ENCODE measurements at regions not wholly inside any gene's neighbourhood (a gene's known extent, or its start where the extent isn't known, plus 50 kb on each side); places are given as distances from the start of the nearest gene placed in this dataset.

GRCh38 chrX:115452251-115452650, 108.7 kb upstream of the PLS3 start:
- no peaks in the 10 kb centered on the region for H3K36me3 ChIP-seq
- TF ChIP-seq, protein P1, sequence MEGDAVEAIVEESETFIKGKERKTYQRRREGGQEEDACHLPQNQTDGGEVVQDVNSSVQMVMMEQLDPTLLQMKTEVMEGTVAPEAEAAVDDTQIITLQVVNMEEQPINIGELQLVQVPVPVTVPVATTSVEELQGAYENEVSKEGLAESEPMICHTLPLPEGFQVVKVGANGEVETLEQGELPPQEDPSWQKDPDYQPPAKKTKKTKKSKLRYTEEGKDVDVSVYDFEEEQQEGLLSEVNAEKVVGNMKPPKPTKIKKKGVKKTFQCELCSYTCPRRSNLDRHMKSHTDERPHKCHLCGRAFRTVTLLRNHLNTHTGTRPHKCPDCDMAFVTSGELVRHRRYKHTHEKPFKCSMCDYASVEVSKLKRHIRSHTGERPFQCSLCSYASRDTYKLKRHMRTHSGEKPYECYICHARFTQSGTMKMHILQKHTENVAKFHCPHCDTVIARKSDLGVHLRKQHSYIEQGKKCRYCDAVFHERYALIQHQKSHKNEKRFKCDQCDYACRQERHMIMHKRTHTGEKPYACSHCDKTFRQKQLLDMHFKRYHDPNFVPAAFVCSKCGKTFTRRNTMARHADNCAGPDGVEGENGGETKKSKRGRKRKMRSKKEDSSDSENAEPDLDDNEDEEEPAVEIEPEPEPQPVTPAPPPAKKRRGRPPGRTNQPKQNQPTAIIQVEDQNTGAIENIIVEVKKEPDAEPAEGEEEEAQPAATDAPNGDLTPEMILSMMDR (IDR thresholded peaks at IDR 0.05; ENCODE audit: low read depth, low read length), result no peak
- no peaks in the 10 kb centered on the region for H3K27me3 ChIP-seq
- H3K4me1 ChIP-seq, result no peaks in the 10 kb centered on the region; the same call in 1 of the 2 replicates
- no peak for DNase-seq
- H3K9me3 ChIP-seq, result no peaks in the 10 kb centered on the region
- no peak overlapping the region for H3K4me3 ChIP-seq (ENCODE audit: low read depth, low read length)

DNA sequence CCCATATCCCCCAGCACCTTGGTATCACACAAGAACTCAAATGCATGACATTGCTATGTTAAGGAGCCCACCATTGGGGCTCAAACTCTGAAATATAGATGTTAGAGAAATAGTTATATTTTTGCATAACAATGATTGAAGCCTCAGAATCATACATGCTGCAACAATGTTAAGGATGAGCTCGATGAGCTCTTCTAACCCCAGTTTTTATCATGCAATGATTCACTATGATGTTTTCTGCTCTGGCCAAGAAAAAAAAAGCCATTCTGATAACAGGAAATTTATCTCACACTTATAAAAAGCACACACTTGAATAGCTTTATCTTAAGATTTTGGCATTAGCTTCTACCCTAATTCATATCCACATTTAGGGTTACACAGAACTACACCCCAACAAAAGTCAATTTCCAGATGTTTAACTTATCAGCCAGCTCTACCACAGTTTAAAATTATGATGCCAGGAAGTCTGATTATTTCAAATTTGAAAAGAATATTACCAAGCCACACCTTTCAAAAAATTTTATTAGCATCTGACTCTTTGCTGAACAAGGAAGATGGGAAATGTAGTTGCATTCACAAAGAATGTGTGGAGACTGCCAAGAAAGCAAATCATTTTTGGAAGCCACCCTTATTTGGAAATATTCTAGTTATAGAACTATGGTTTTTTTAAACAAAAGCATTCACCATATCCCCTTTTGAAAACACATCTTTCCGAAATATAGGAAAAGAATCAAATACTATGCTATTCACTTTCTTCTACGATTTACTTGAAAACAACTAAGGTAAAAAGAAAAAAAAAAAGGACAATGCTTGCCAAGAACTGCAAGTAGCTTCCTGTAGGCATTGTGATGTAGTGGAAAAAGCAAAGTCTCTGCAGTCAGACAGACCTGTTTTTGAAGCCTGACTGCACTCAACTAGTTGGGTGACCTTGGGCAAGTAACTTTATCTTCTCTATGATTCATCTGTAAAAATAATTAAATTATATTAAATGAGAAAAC, 100.8 kb upstream of the PLS3 start:
- Histone ChIP-seq H3K36me3 (no peaks in the 10 kb centered on the region), H3K27me3 (no peaks in the 10 kb centered on the region), H3K4me1 (peaks cover 7% of the 10 kb centered on the region), H3K9me3 (no peaks in the 10 kb centered on the region), H3K4me3 (ENCODE audit: low read depth, low read length) (no peak overlapping the region)
- DNase-seq, result peak; percentile 14
- TF ChIP-seq, protein P1 (IDR thresholded peaks at IDR 0.05; ENCODE audit: low read depth, low read length), result no peak

- no peaks in the 10 kb centered on the region for H3K9me3 ChIP-seq
- no peaks in the 10 kb centered on the region for H3K27me3 ChIP-seq
- H3K4me1 ChIP-seq, result peaks cover 7% of the 10 kb centered on the region
- no peak overlapping the region for H3K4me3 ChIP-seq (ENCODE audit: low read depth, low read length)
- H3K36me3 ChIP-seq, result no peaks in the 10 kb centered on the region
- TF ChIP-seq, protein P1 (IDR thresholded peaks at IDR 0.05; ENCODE audit: low read depth, low read length), result no peak
- no peak for DNase-seq
Observed at GRCh38 chrX:115462406-115462805, 98.6 kb upstream of the PLS3 start.

GRCh38 chrX:115467961-115468360, 93.0 kb upstream of the PLS3 start:
- H3K4me3 ChIP-seq (ENCODE audit: low read depth, low read length), result no peak overlapping the region
- H3K36me3 ChIP-seq, result no peaks in the 10 kb centered on the region
- no peaks in the 10 kb centered on the region for H3K4me1 ChIP-seq
- TF ChIP-seq, protein P1 (IDR thresholded peaks at IDR 0.05; ENCODE audit: low read depth, low read length), result no peak
- no peaks in the 10 kb centered on the region for H3K9me3 ChIP-seq
- DNase-seq, result no peak
- H3K27me3 ChIP-seq, result no peaks in the 10 kb centered on the region

DNA sequence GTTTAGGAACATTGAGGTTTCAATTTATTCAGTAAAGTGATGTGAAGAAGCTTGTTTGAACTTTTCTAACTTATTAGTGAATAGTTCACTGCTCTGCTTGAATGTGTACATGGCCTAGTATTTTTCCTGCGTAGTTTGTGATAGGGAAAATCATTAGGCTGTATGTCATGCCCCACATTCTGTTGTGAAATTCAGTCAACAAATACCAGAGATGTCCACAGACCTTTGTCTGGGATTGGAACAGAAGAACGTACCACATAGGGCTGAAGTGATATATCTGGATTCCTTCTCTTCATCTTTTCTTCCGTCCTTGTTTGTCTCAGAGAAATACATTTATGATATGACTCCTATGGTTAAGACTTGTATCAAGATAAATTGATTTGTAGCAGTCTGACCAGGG, 88.8 kb upstream of the PLS3 start:
- Histone ChIP-seq H3K4me1 (no peaks in the 10 kb centered on the region), H3K36me3 (no peaks in the 10 kb centered on the region)

More for the DNA sequence above, 88.8 kb upstream of the PLS3 start:
- Histone ChIP-seq H3K4me3 (ENCODE audit: low read depth, low read length) (no peak overlapping the region), H3K9me3 (no peaks in the 10 kb centered on the region), H3K27me3 (no peaks in the 10 kb centered on the region)
- no peak for DNase-seq
- TF ChIP-seq, protein P1 (IDR thresholded peaks at IDR 0.05; ENCODE audit: low read depth, low read length), result no peak
